ENCODE measurements at regions not wholly inside any gene's neighbourhood (a gene's known extent, or its start where the extent isn't known, plus 50 kb on each side); places are given as distances from the start of the nearest gene placed in this dataset.

DNA sequence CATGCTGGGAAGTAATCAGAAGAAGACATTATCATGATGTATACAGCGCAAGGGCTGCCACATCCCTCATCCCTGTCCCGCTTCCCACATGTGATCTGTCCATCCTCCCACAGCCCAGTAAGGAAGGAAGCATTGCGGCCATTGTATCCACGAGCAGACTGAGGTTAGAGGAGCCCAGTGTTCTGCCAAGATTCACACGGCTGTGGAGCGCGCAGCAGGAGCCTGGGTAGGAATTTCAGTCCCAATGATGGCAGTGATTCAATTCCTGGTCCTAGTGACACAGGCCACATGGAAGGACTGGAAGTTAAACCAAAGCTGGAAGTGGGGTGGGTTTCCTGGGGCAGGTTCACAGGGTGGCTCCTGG is 89.2 kb downstream of the RTL6 start:
- TF ChIP-seq, protein P1, sequence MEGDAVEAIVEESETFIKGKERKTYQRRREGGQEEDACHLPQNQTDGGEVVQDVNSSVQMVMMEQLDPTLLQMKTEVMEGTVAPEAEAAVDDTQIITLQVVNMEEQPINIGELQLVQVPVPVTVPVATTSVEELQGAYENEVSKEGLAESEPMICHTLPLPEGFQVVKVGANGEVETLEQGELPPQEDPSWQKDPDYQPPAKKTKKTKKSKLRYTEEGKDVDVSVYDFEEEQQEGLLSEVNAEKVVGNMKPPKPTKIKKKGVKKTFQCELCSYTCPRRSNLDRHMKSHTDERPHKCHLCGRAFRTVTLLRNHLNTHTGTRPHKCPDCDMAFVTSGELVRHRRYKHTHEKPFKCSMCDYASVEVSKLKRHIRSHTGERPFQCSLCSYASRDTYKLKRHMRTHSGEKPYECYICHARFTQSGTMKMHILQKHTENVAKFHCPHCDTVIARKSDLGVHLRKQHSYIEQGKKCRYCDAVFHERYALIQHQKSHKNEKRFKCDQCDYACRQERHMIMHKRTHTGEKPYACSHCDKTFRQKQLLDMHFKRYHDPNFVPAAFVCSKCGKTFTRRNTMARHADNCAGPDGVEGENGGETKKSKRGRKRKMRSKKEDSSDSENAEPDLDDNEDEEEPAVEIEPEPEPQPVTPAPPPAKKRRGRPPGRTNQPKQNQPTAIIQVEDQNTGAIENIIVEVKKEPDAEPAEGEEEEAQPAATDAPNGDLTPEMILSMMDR (tag by site-specific recombination; IDR thresholded peaks at IDR 0.05) = no peak
- TF ChIP-seq ZNF626 (tag by site-specific recombination; IDR thresholded peaks at IDR 0.05) (no peak), SETDB1 (IDR thresholded peaks at IDR 0.05; ENCODE audit: insufficient read length, low read length) (no peak), ZNF629 (tag by site-specific recombination; IDR thresholded peaks at IDR 0.05) (no peak), ZNF138 (tag by site-specific recombination; IDR thresholded peaks at IDR 0.05; ENCODE audit: borderline replicate concordance) (no peak), ZNF10 (tag by site-specific recombination; IDR thresholded peaks at IDR 0.05) (no peak), ZNF610 (tag by site-specific recombination; IDR thresholded peaks at IDR 0.05; ENCODE audit: borderline replicate concordance) (no peak), REPIN1 (tag by site-specific recombination; IDR thresholded peaks at IDR 0.05; ENCODE audit: low read depth) (no peak)
- TF ChIP-seq, protein P2, sequence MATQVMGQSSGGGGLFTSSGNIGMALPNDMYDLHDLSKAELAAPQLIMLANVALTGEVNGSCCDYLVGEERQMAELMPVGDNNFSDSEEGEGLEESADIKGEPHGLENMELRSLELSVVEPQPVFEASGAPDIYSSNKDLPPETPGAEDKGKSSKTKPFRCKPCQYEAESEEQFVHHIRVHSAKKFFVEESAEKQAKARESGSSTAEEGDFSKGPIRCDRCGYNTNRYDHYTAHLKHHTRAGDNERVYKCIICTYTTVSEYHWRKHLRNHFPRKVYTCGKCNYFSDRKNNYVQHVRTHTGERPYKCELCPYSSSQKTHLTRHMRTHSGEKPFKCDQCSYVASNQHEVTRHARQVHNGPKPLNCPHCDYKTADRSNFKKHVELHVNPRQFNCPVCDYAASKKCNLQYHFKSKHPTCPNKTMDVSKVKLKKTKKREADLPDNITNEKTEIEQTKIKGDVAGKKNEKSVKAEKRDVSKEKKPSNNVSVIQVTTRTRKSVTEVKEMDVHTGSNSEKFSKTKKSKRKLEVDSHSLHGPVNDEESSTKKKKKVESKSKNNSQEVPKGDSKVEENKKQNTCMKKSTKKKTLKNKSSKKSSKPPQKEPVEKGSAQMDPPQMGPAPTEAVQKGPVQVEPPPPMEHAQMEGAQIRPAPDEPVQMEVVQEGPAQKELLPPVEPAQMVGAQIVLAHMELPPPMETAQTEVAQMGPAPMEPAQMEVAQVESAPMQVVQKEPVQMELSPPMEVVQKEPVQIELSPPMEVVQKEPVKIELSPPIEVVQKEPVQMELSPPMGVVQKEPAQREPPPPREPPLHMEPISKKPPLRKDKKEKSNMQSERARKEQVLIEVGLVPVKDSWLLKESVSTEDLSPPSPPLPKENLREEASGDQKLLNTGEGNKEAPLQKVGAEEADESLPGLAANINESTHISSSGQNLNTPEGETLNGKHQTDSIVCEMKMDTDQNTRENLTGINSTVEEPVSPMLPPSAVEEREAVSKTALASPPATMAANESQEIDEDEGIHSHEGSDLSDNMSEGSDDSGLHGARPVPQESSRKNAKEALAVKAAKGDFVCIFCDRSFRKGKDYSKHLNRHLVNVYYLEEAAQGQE (tag by site-specific recombination; IDR thresholded peaks at IDR 0.05) = no peak
- TF ChIP-seq, protein P3, sequence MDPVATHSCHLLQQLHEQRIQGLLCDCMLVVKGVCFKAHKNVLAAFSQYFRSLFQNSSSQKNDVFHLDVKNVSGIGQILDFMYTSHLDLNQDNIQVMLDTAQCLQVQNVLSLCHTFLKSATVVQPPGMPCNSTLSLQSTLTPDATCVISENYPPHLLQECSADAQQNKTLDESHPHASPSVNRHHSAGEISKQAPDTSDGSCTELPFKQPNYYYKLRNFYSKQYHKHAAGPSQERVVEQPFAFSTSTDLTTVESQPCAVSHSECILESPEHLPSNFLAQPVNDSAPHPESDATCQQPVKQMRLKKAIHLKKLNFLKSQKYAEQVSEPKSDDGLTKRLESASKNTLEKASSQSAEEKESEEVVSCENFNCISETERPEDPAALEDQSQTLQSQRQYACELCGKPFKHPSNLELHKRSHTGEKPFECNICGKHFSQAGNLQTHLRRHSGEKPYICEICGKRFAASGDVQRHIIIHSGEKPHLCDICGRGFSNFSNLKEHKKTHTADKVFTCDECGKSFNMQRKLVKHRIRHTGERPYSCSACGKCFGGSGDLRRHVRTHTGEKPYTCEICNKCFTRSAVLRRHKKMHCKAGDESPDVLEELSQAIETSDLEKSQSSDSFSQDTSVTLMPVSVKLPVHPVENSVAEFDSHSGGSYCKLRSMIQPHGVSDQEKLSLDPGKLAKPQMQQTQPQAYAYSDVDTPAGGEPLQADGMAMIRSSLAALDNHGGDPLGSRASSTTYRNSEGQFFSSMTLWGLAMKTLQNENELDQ (tag by site-specific recombination; IDR thresholded peaks at IDR 0.05; ENCODE audit: low read depth) = no peak
- TF ChIP-seq, protein P4, sequence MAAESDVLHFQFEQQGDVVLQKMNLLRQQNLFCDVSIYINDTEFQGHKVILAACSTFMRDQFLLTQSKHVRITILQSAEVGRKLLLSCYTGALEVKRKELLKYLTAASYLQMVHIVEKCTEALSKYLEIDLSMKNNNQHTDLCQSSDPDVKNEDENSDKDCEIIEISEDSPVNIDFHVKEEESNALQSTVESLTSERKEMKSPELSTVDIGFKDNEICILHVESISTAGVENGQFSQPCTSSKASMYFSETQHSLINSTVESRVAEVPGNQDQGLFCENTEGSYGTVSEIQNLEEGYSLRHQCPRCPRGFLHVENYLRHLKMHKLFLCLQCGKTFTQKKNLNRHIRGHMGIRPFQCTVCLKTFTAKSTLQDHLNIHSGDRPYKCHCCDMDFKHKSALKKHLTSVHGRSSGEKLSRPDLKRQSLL (tag by site-specific recombination; IDR thresholded peaks at IDR 0.05) = no peak
